Lower lobe of right lung (tissue), 2 donors: ENCODE measurements at regions not wholly inside any gene's neighbourhood (a gene's known extent, or its start where the extent isn't known, plus 50 kb on each side); places are given as distances from the start of the nearest gene placed in this dataset.

ENCODE experiments used
- ATAC-seq, 2 donors: fragments of 200-7000 bp; cut with Tn5 transposase; one replicate each; pipeline ENCODE4 v1.9.1; 2020 to 2022; ENCODE audit warnings: mild to moderate bottlenecking in 2 of 2, moderate library complexity in 2 of 2
- DNase-seq: peaks from one replicate; pipeline ENCODE4 v3.0.0-alpha.2; 2020
- H3K27ac ChIP-seq: fragments of 200-600 bp; one replicate; pipeline ENCODE4 v1.8.0; 2022
- H3K27me3 ChIP-seq: fragments of 200-600 bp; one replicate; pipeline ENCODE4 v1.8.0; 2022; ENCODE audit warnings: low read depth
- H3K36me3 ChIP-seq: fragments of 200-600 bp; one replicate; pipeline ENCODE4 v1.8.0; 2022; ENCODE audit warnings: mild to moderate bottlenecking
- H3K4me1 ChIP-seq: fragments of 200-600 bp; one replicate; pipeline ENCODE4 v1.8.0; 2022
- H3K4me3 ChIP-seq: fragments of 200-600 bp; one replicate; pipeline ENCODE4 v1.8.0; 2022; ENCODE audit warnings: mild to moderate bottlenecking
- H3K9me3 ChIP-seq: fragments of 200-600 bp; one replicate; pipeline ENCODE4 v1.8.0; 2022
- intact Hi-C: fragments of 100-400 bp; cut with DNase I; formaldehyde crosslinking; loops from one replicate; pipeline ENCODE4 v1.11.0; 2022
- TF ChIP-seq, protein P1 (sequence below): fragments of 200-600 bp; IDR thresholded peaks from one replicate; pipeline ENCODE4 v1.8.0; 2022; ENCODE audit warnings: antibody characterized with exemption, mild to moderate bottlenecking
- donor health status: DM: no; HTN: yes; CAD: no; lungs with severe emphysema.

DNA sequence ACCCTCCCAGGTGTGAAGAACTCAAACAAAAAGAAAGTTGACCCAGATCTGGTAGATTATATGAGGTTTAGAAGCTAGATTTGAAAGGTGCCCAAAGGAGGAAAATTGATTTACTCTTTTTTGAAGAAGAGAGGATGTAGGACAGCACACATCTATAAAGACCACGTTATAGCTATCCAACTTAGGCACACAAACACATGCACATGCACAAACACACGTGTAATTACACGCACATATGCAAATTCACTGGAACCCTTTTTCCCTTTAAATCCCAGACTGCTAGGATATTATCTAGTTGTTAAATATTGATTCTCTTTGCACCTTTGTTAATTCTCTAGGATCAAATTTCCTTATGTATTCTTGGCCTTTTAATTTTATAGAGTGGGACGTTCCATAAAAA, 272.8 kb upstream of the TBX18 start:
- no peaks in the 10 kb centered on the region for H3K36me3 ChIP-seq
- ATAC-seq (no peak), DNase-seq (no peak)

DNA sequence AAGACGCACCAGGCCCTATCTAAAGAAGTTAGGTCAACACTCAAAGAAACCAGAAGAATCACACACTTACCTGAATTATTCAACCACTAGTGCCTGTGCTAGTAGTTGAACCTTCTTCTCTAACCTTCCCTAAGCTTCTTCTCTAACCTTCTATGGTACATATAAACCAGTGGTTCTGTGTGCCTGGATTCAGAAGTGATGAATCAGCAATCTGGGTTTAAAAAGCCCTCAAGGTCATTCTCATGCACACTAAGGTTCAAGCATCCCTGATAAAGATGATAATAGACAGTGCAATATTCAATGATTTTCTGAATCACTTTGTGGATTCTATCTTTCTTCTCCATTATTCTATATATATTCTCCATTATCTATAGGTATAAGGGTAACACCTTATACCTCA, 271.4 kb upstream of the TBX18 start:
- H3K27me3 ChIP-seq, result no peaks in the 10 kb centered on the region
- intact Hi-C loops, result no loop called here
- ATAC-seq (no peak), DNase-seq (no peak)
- no peak overlapping the region for H3K4me3 ChIP-seq
- H3K4me1 ChIP-seq, result no peaks in the 10 kb centered on the region
- no peak overlapping the region for H3K27ac ChIP-seq
- TF ChIP-seq, protein P1, sequence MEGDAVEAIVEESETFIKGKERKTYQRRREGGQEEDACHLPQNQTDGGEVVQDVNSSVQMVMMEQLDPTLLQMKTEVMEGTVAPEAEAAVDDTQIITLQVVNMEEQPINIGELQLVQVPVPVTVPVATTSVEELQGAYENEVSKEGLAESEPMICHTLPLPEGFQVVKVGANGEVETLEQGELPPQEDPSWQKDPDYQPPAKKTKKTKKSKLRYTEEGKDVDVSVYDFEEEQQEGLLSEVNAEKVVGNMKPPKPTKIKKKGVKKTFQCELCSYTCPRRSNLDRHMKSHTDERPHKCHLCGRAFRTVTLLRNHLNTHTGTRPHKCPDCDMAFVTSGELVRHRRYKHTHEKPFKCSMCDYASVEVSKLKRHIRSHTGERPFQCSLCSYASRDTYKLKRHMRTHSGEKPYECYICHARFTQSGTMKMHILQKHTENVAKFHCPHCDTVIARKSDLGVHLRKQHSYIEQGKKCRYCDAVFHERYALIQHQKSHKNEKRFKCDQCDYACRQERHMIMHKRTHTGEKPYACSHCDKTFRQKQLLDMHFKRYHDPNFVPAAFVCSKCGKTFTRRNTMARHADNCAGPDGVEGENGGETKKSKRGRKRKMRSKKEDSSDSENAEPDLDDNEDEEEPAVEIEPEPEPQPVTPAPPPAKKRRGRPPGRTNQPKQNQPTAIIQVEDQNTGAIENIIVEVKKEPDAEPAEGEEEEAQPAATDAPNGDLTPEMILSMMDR, result no peak
- peaks cover 11% of the 10 kb centered on the region for H3K9me3 ChIP-seq
- no peaks in the 10 kb centered on the region for H3K36me3 ChIP-seq

More for the DNA sequence above, 272.8 kb upstream of the TBX18 start:
- intact Hi-C loops, result no loop called here
- TF ChIP-seq, protein P1, result no peak
- Histone ChIP-seq H3K9me3 (peaks cover 11% of the 10 kb centered on the region), H3K27ac (no peak overlapping the region), H3K27me3 (no peaks in the 10 kb centered on the region), H3K4me1 (no peaks in the 10 kb centered on the region), H3K4me3 (no peak overlapping the region)

DNA sequence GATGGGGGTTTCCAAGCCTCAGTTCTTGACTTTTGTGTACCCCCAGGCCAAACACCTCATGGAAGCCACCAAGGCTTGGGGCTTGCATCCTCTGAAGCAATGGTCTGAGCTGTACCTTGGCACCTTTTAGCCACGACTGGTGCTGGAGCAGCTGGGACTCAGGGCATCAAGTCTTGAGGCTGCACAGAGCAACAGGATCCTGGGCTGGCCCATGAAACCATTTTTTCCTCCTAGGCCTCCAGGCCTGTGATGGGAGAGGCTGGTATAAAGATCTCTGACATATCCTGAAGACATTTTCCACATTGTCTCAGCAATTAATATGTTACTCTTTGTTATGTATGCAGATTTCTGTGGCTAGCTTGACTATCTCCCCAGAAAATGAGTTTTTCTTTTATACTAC, 269.1 kb upstream of the TBX18 start:
- Histone ChIP-seq H3K36me3 (no peaks in the 10 kb centered on the region), H3K4me3 (no peak overlapping the region)
- intact Hi-C loops, result no loop called here

DNA sequence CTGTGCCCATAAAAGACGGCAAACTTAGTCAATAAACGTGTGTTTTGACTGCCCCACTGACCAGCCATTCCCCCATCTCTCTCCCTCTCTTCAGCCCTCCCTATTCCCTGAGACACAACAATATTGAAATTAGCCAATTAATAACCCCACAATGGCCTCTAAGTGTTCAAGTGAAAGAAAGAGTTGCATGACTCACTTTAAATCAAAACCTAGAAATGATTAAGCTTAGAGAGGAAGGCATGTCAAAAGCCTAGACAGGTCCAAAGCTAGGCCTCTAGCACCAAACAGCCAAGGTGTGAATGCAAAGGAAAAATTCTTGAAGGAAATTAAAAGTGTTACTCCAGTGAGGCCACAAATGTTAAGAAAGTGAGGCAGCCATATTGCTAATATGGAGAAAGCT, 261.6 kb upstream of the TBX18 start:
- H3K4me1 ChIP-seq, result no peaks in the 10 kb centered on the region
- no peaks in the 10 kb centered on the region for H3K36me3 ChIP-seq
- no peak overlapping the region for H3K27ac ChIP-seq
- H3K4me3 ChIP-seq, result no peak overlapping the region
- intact Hi-C loops, result no loop called here
- DNase-seq (no peak), ATAC-seq (no peak)
- H3K9me3 ChIP-seq, result no peaks in the 10 kb centered on the region
- TF ChIP-seq, protein P1, result no peak
- H3K27me3 ChIP-seq, result no peaks in the 10 kb centered on the region

More for the DNA sequence above, 269.1 kb upstream of the TBX18 start:
- Histone ChIP-seq H3K27ac (no peak overlapping the region), H3K27me3 (no peaks in the 10 kb centered on the region), H3K9me3 (peaks cover 11% of the 10 kb centered on the region), H3K4me1 (no peaks in the 10 kb centered on the region)
- ATAC-seq (no peak), DNase-seq (no peak)
- TF ChIP-seq, protein P1, result no peak

DNA sequence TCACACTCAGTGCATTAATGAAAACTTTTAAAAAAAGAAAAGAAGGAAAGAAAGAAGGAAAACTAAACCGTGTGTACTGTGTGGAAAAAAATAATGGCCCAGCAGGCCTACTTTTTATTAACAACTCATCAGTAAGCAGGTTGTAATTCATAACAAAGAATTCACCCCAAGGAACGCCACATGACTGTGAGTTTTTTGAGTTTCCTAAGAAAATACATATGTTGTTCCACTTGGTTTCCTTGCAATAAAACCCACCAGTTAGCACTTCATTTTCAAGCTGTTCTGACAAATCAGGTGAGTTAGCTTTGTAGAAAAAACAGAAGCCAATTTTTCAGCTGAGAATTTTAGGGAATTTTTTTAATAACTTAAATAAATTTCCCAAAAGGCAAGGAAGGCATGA, 259.3 kb upstream of the TBX18 start:
- no peak for DNase-seq
- Histone ChIP-seq H3K9me3 (no peaks in the 10 kb centered on the region), H3K36me3 (no peaks in the 10 kb centered on the region), H3K4me3 (no peak overlapping the region), H3K27ac (no peak overlapping the region), H3K27me3 (no peaks in the 10 kb centered on the region), H3K4me1 (no peaks in the 10 kb centered on the region)
- ATAC-seq, result no peak
- intact Hi-C loops, result no loop called here
- TF ChIP-seq, protein P1, result no peak

DNA sequence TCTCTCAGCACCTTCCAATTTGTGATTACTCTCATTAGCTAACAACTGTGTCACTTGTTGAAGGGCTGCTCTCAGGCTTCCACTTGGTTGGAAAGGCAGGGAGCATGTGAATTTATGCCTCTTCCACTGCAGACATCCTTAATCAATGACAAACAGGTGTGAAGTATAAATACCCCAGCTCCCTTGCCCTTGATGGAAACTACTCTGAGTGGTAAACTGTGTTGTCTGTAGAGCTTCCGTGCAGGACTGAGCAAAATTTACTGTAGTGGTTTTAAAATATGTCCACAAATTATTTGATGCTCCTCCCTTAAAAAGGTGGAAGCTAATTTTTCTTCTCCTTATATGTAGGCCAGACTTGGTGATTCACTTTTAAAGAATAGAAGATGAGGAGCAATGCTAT, 253.0 kb upstream of the TBX18 start:
- ATAC-seq (no peak), DNase-seq (no peak)
- Histone ChIP-seq H3K4me3 (no peak overlapping the region), H3K36me3 (no peaks in the 10 kb centered on the region), H3K27ac (no peak overlapping the region), H3K4me1 (no peaks in the 10 kb centered on the region), H3K27me3 (no peaks in the 10 kb centered on the region), H3K9me3 (no peaks in the 10 kb centered on the region)
- TF ChIP-seq, protein P1, result no peak
- intact Hi-C loops, result no loop called here
